ENCODE measurements at regions not wholly inside any gene's neighbourhood (a gene's known extent, or its start where the extent isn't known, plus 50 kb on each side); places are given as distances from the start of the nearest gene placed in this dataset.
"Not testable (repeated sequence)": the region's sequence is repeated elsewhere in the genome, so short reads cannot be mapped to it uniquely, and the experiment has no call there.

DNA sequence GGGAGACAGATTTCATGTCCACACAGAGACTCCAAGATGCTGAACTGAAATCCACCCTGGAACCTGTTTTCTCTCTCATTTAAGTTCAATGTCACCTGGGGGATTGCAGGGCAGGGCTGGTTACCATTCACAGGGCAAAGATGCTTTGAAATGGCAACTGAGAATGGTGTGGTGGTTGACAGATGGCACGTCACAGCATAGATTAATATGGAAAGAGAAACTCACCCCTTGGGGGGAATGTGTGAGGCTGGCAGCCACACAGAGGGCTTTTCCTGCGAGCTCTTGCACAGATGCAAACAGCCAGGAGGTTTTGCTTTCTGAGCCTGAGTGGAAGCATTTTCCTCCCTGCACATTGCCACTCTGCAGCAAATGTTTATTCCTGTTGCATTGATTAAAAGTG is 167.3 kb upstream of the OSBPL11 start:
- H3K4me1 Mint-ChIP-seq; H3K27ac Mint-ChIP-seq; H3K36me3 Mint-ChIP-seq (ENCODE audit: low read depth); H3K4me3 Mint-ChIP-seq; H3K9me3 Mint-ChIP-seq; ATAC-seq (replicated peaks): not testable (repeated sequence)
- H3K27me3 Mint-ChIP-seq = peaks cover 28% of the 10 kb centered on the region

DNA sequence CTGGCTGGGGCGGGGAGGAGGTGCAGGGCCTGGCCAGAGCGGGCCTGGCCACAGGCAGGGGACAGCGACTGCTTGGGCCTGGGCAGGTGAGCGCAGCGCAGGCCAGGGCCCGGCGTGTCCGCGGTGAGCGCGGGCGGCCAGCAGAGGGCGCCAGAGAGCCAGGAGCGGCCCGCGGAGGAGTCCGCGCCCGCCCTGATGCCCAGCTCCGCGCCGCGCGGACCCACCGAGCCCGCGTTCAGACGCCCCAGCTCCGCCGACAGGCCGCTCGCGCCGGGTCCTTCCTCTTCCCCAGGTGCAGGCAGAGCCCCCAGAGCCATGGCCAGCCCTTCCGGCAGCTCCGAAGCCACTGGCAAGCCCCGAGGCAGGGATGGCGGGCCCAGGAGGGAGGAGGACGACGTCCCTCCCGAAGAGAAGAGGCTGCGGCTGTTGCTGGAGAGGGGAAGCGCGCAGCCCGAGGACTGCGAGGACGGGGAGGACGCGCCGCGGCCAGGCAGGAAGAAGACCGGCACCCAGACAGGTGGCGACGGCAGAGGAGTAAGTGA is 171.1 kb upstream of the OSBPL11 start:
- ATAC-seq (replicated peaks) = peak; percentile 38
- peak overlapping the region; percentile 79 for H3K4me3 Mint-ChIP-seq
- H3K36me3 Mint-ChIP-seq (ENCODE audit: low read depth); H3K4me1 Mint-ChIP-seq; H3K9me3 Mint-ChIP-seq; H3K27ac Mint-ChIP-seq: not testable (repeated sequence)
- peaks cover 22% of the 10 kb centered on the region for H3K27me3 Mint-ChIP-seq

DNA sequence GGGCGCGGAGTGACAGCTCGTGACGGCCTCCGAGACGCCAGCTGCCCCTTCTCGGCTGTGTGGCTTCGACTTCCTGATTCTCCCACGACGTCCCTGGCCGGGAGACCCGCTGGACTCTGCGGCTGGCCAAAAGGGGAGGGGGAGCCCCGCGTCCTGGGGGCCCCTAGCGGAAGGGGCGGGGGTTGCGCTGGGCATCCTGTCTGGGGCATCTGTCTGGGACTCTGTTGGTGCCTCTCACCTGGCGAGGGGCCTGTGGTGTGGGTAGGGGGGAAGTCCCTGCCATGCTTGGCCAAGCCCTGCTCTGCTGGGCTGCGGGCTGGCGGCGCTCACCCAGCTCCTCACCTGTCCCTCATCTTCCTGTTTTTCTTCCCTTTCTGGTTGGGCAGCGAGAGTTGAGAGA is 171.6 kb upstream of the OSBPL11 start:
- ATAC-seq (replicated peaks) = not testable (repeated sequence)

DNA sequence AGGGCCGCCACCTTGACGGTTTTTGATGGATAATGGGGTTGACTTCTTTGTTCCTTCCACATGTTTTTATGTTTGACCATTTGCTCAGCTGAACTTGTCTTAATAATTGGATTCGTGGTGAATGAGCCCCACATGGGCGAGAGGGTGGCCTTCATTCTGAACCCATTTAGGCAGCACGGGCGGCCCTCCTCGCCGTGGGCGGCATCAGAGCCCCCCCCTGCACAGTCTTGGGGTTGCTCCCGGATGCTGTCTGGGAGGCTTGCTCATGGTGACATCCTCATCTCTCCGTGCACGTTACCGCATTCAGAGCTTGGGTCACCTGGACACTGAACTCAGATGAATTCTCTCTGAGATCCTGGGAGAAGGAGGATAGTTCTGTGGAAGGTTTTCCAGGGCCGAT is 172.3 kb upstream of the OSBPL11 start:
- H3K27me3 Mint-ChIP-seq = peaks cover 17% of the 10 kb centered on the region
- peak overlapping the region; percentile 38 for H3K27ac Mint-ChIP-seq
- no peaks in the 10 kb centered on the region for H3K9me3 Mint-ChIP-seq
- H3K4me1 Mint-ChIP-seq = no peaks in the 10 kb centered on the region
- no peak for ATAC-seq (replicated peaks)
- H3K4me3 Mint-ChIP-seq = peak overlapping the region; percentile 79
- no peaks in the 10 kb centered on the region for H3K36me3 Mint-ChIP-seq (ENCODE audit: low read depth)

More for the DNA sequence above, 171.6 kb upstream of the OSBPL11 start:
- H3K27ac Mint-ChIP-seq = peak overlapping the region; percentile 38
- H3K4me1 Mint-ChIP-seq; H3K9me3 Mint-ChIP-seq; H3K36me3 Mint-ChIP-seq (ENCODE audit: low read depth): not testable (repeated sequence)
- peak overlapping the region; percentile 79 for H3K4me3 Mint-ChIP-seq
- peaks cover 22% of the 10 kb centered on the region for H3K27me3 Mint-ChIP-seq

DNA sequence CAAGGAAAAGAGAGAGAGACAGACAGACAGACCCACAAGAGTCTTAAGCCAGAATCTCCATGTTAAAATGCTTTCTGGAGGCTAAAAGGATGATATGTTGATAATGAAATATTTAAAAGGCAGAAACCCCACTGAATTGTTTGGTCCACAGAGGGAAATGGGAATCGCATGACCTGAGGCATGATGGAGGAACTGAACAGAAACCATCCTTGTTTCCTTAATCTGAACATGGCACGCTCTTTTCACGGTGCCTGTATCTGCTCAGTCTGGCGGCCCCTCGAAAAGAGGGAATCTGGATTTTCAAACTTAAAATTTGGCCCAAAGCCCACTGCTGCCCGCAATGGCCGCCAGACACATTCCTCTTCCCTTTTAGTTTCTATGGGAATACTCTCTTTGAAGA is 173.5 kb upstream of the OSBPL11 start:
- H3K27ac Mint-ChIP-seq; ATAC-seq (replicated peaks); H3K9me3 Mint-ChIP-seq; H3K4me1 Mint-ChIP-seq; H3K4me3 Mint-ChIP-seq; H3K36me3 Mint-ChIP-seq (ENCODE audit: low read depth): not testable (repeated sequence)
- H3K27me3 Mint-ChIP-seq = peaks cover 12% of the 10 kb centered on the region

DNA sequence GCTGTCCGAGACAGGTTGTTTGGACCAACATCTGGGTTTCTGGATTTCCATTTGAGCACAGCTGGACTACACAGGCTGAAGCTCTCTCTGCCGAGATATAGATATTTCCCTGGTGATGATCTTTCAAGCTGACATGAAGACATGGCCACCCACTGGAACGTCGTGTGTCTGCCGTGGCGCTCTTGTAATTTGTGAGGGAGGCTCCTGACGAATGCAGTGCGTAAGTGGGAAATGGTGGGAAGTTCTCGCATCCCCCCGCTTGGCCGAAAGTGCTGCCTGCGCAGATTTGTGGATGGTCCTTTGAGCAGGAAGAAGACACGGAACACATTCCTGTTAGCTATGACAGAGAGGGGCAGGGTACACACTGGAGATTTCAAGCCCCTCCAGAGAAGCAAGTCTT is 176.2 kb upstream of the OSBPL11 start:
- not testable (repeated sequence) for H3K4me3 Mint-ChIP-seq; H3K9me3 Mint-ChIP-seq; H3K27me3 Mint-ChIP-seq; H3K36me3 Mint-ChIP-seq (ENCODE audit: low read depth); ATAC-seq (replicated peaks); H3K4me1 Mint-ChIP-seq; H3K27ac Mint-ChIP-seq

DNA sequence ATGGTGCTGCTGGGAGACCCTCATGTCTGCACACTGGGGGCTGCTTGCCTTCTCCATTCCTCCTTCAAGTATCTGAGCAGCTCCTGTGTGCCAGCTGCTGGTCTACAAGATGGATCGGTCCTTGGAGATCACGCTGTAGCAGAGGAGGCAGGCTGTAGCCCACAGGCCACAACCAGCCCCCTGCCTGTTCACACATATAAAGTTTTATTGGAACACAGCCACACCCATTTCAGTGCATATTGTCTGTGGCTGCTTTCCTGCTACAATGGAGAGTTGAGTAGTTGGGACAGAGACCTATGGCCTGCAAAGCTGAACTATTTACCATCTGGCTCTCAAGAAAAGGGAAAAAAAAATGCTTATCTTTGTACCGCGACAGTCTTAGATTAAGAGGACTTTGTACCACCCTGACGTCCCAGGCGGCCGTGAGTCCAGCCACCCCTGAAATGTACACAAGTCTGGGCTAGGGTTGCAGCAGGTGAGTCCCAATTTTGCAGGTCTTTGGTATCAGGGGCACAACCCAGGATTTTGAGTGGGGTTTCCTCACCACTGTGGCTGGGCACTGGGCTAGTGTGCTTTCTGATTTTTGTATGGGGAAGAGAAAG is 179.2 kb upstream of the OSBPL11 start:
- not testable (repeated sequence) for H3K27ac Mint-ChIP-seq; H3K4me3 Mint-ChIP-seq; H3K4me1 Mint-ChIP-seq; H3K27me3 Mint-ChIP-seq; ATAC-seq (replicated peaks); H3K36me3 Mint-ChIP-seq (ENCODE audit: low read depth); H3K9me3 Mint-ChIP-seq

DNA sequence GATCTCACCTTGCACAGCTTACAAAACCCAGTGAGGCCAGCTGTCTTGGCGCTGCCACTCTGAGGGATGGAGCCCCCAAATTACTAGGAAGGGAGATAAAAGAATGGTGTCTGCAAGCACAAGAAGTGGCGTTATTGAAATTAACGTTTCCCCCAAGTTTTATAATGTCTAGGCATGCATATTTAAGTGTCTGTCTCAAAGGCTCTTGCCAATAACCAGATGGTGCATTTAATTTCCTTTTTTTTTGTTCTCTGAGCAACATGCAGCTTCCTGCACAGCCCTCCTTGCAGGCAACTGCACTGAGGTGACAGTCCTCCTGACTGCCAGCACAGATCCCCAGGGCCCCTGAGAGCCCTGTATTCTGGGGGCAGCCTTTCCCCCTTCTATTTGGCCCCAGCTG is 179.8 kb upstream of the OSBPL11 start:
- ATAC-seq (replicated peaks); H3K4me3 Mint-ChIP-seq; H3K36me3 Mint-ChIP-seq (ENCODE audit: low read depth); H3K27ac Mint-ChIP-seq; H3K27me3 Mint-ChIP-seq; H3K4me1 Mint-ChIP-seq; H3K9me3 Mint-ChIP-seq: not testable (repeated sequence)

DNA sequence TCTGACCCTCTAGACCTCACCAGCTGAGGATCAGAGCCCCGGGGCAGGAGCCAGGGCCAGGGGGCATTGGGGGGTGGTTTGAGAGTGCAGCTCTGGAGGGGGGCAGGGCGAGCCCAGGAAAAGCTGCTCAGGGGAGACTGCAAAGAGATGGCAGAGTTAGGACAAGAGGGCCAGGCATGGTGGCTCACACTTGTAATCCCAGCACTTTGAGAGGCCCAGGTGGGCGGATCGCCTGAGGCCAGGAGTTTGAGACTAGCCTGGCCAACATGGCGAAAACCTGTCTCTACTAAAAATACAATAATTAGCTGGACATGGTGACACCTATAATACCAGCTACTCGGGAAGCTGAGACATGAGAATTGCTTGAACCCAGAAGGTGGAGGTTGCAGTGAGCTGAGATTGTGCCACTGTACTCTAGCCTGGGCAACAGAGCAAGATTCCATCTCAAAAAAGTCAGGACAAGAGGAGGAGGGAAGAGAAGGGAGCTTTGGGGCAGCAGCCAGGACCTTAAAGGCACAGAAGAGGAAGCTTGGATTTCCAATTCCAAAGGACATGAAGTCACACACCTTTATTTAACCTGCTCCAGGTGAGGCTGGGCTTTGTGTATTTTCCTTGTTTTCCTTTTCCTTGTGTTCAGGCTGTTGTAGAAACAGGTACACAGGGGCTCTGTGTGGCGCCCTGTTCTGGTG is 180.5 kb upstream of the OSBPL11 start:
- H3K27ac Mint-ChIP-seq; H3K27me3 Mint-ChIP-seq; H3K36me3 Mint-ChIP-seq (ENCODE audit: low read depth); H3K4me3 Mint-ChIP-seq; H3K9me3 Mint-ChIP-seq; H3K4me1 Mint-ChIP-seq; ATAC-seq (replicated peaks): not testable (repeated sequence)

DNA sequence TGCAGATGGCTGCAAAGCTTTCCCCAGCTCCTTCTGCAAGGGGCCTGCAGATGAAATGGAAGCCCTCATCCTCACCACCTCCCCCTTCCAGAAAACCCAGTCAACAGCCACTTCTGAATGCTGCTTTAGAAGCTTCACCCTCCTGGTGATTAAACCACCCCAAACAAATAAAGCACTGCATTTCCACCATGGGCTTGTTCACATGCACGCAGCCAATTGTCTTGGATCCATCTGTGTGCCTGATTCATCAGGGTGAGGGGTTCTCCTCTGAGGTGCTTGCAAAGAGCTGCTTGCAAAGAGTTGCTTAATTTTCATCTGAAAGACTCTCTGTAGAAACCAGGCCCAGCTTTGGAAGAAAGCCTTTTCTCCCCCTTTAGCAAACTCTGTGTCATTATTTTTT is 184.0 kb upstream of the OSBPL11 start:
- H3K4me1 Mint-ChIP-seq; H3K27me3 Mint-ChIP-seq; H3K36me3 Mint-ChIP-seq (ENCODE audit: low read depth); H3K9me3 Mint-ChIP-seq; H3K4me3 Mint-ChIP-seq; H3K27ac Mint-ChIP-seq; ATAC-seq (replicated peaks): not testable (repeated sequence)

DNA sequence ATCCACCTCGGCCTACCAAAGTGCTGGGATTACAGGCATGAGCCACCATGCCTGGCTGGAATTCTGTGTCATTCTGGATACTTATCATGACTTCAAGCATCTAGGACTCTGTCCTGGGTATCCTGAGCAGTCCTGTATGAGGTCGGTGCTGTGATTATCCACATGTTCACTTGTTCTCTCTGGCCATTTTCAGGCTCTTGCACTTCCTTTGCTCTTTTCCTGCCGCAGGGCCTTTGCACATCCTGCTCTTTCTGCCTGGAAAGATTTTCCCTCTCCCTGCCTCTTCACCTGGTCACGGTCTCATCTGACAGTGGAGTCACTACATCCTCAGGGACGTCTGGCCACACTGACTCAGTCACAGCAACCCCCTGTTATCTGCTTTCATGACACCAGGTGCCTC is 184.6 kb upstream of the OSBPL11 start:
- not testable (repeated sequence) for ATAC-seq (replicated peaks); H3K36me3 Mint-ChIP-seq (ENCODE audit: low read depth); H3K4me3 Mint-ChIP-seq; H3K9me3 Mint-ChIP-seq; H3K4me1 Mint-ChIP-seq; H3K27me3 Mint-ChIP-seq; H3K27ac Mint-ChIP-seq

DNA sequence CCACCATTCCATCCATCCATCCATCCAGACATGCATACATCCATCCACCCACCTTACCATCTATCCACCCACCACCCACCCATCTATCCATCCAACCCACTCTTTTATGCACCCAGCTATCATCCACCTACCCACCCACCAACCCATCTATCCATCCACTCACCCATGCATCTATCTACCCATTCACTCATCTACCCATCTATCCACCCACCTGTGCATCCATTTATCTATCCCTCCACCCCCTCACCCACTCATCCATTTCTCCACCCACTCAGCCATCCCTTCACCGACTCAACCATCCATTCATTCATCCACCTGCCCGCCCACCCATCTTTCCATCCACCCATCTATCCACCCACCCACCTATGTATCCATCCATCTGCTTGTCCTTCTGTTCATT is 186.4 kb upstream of the OSBPL11 start:
- H3K36me3 Mint-ChIP-seq (ENCODE audit: low read depth); H3K27ac Mint-ChIP-seq; H3K4me1 Mint-ChIP-seq; H3K4me3 Mint-ChIP-seq; H3K9me3 Mint-ChIP-seq; H3K27me3 Mint-ChIP-seq; ATAC-seq (replicated peaks): not testable (repeated sequence)

DNA sequence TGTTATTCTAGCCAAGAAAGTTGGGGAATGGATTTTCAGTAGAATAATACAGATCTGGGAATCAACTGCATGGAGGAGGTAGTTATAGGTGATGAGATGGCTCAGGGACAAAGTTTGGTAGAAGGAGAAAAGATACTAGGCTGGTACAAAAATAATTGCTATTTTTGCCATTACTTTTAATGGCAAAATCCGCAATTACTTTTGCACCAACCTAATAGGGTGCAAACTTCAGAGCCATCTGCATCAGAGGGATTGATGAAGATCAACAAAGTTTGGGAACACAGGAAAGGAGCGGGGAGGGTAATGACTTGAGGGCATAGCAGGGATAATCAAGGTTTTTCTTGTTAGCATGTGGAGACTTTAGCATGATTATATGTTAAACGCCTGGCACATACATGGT is 178.7 kb upstream of the ROPN1B start:
- not testable (repeated sequence) for H3K27ac Mint-ChIP-seq; ATAC-seq (replicated peaks); H3K4me3 Mint-ChIP-seq; H3K4me1 Mint-ChIP-seq; H3K9me3 Mint-ChIP-seq; H3K36me3 Mint-ChIP-seq (ENCODE audit: low read depth)
- H3K27me3 Mint-ChIP-seq = peaks cover 22% of the 10 kb centered on the region

DNA sequence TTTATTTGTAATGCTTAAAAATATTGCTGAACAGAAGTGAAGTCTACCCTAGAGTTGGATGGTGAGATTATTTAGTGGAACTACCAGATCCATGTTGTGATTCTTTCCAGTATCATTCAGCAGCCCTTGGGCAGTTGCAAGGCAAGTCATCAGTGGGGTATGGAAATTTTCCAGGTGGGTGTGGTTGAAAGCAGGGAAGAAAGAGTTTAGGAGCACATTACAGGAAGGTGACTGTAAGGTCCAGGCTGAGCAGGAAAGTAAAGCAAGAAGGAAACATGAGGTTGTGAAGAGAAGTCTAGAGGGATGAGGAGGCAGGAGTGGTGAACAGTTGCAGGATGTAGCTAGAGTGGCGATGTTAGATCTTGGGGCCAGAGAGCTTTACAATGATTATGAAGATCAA is 178.0 kb upstream of the ROPN1B start:
- H3K9me3 Mint-ChIP-seq; H3K4me3 Mint-ChIP-seq; ATAC-seq (replicated peaks); H3K27ac Mint-ChIP-seq; H3K4me1 Mint-ChIP-seq; H3K36me3 Mint-ChIP-seq (ENCODE audit: low read depth): not testable (repeated sequence)
- H3K27me3 Mint-ChIP-seq = peaks cover 22% of the 10 kb centered on the region

DNA sequence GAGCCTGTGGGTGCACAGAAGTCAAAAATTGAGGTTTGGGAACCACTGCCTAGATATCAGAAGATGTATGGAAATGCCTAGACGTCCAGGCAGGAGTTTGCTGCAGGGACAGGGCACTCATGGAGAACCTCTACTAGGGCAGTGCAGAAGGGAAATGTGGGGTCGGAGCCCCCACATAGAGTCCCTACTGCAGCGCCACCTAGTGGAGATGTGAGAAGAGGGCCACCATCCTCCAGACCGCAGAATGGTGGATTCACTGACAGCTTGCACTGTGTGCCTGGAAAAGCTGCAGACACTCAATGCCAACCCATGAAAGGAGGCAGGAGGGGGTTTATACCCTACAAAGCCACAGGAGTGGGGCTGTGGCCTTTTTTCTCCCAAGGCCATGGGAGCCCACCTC is 159.0 kb upstream of the ROPN1B start:
- not testable (repeated sequence) for H3K27me3 Mint-ChIP-seq; ATAC-seq (replicated peaks); H3K36me3 Mint-ChIP-seq (ENCODE audit: low read depth); H3K4me3 Mint-ChIP-seq; H3K27ac Mint-ChIP-seq; H3K4me1 Mint-ChIP-seq
- peaks cover 24% of the 10 kb centered on the region for H3K9me3 Mint-ChIP-seq

DNA sequence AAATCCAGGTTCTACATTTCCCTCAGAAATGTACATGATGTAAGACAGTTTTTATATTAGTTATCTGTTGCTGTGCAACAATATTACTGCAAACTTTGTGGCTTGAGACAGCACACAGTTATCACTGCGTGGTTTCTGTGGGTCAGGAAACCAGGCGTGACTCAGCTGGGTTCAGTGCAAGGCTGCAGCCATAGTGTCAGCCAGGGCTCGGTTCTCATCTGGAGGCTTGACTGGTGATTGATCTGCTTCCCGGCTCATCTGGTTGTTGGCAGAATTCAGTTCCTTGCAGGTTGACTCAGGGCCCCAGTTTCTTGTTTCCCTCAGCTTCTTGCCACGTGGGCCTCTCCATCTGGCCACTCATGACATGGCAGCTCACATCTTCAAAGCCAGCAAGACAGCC is 146.8 kb upstream of the ROPN1B start:
- not testable (repeated sequence) for H3K27me3 Mint-ChIP-seq, H3K9me3 Mint-ChIP-seq

More for the DNA sequence above, 146.8 kb upstream of the ROPN1B start:
- not testable (repeated sequence) for H3K4me1 Mint-ChIP-seq; H3K36me3 Mint-ChIP-seq (ENCODE audit: low read depth); ATAC-seq (replicated peaks); H3K4me3 Mint-ChIP-seq; H3K27ac Mint-ChIP-seq
